Neural cell (in vitro differentiated cells): ENCODE measurements at regions not wholly inside any gene's neighbourhood (a gene's known extent, or its start where the extent isn't known, plus 50 kb on each side); places are given as distances from the start of the nearest gene placed in this dataset.
"Not testable (repeated sequence)": the region's sequence is repeated elsewhere in the genome, so short reads cannot be mapped to it uniquely, and the experiment has no call there.

Source experiments
- H2AFZ ChIP-seq: fragments of 200-600, 300-800 bp; sonication (generic), shearing (Covaris generic); 2 replicates; pipeline ENCODE4 v1.6.0; 2014; ENCODE audit warnings: low read depth, mild to moderate bottlenecking, antibody characterized with exemption, low read length, moderate library complexity
- H3F3A ChIP-seq: fragments of 200-600 bp; shearing (Covaris generic); 2 replicates; pipeline ENCODE4 v1.6.1; 2016; ENCODE audit warnings: mild to moderate bottlenecking, moderate library complexity, mixed read lengths, antibody characterized with exemption, low read length; ENCODE audit not compliant: insufficient read depth, poor library complexity, severe bottlenecking
- H3K27ac ChIP-seq: fragments of 200-600, 300-800 bp; sonication (generic), shearing (Covaris generic); 2 replicates; pipeline ENCODE4 v1.5.1; 2014; ENCODE audit warnings: mild to moderate bottlenecking, low read length, moderate library complexity
- H3K27me3 ChIP-seq: fragments of 300-800, 200-600 bp; sonication (generic), shearing (Covaris generic); 2 replicates; pipeline ENCODE4 v1.6.0; 2014; ENCODE audit warnings: mild to moderate bottlenecking, low read depth, low read length, moderate library complexity; ENCODE audit not compliant: insufficient read depth
- H3K36me3 ChIP-seq: fragments of 300-800, 200-600 bp; sonication (generic), shearing (Covaris generic); 2 replicates; pipeline ENCODE4 v1.5.1; 2014; ENCODE audit warnings: mild to moderate bottlenecking, antibody characterized with exemption, low read length, moderate library complexity; ENCODE audit not compliant: insufficient read depth
- H3K4me2 ChIP-seq: fragments of 300-800, 200-600 bp; sonication (generic), shearing (Covaris generic); 2 replicates; pipeline ENCODE4 v1.6.0; 2014; ENCODE audit warnings: mild to moderate bottlenecking, low read length
- H3K4me3 ChIP-seq: fragments of 300-800, 200-600 bp; sonication (generic), shearing (Covaris generic); 2 replicates; pipeline ENCODE4 v1.5.1; 2014; ENCODE audit warnings: mild to moderate bottlenecking, low read length, moderate library complexity
- H3K79me2 ChIP-seq: fragments of 200-600 bp; shearing (Covaris generic); replicated peaks from 2 replicates; pipeline ENCODE4 v1.6.0; 2014; ENCODE audit warnings: mild to moderate bottlenecking, low read length, moderate library complexity; ENCODE audit not compliant: insufficient read depth
- H3K9ac ChIP-seq: fragments of 300-800, 200-600 bp; sonication (generic), shearing (Covaris generic); 2 replicates; pipeline ENCODE4 v1.6.1; 2016; ENCODE audit warnings: mild to moderate bottlenecking, low read length, mixed read lengths
- H3K9me2 ChIP-seq: fragments of 200-600 bp; shearing (Covaris generic); 2 replicates; pipeline ENCODE4 v1.6.1; 2016; ENCODE audit warnings: mild to moderate bottlenecking, low read length, mixed read lengths; ENCODE audit not compliant: insufficient read depth
- H3K9me3 ChIP-seq: fragments of 200-600, 300-800 bp; sonication (generic), shearing (Covaris generic); 2 replicates; pipeline ENCODE4 v1.6.1; 2016; ENCODE audit warnings: mild to moderate bottlenecking, mixed run types, low read length, moderate library complexity, mixed read lengths
- H4K20me1 ChIP-seq: fragments of 200-600 bp; shearing (Covaris generic); 2 replicates; pipeline ENCODE4 v1.6.1; 2016; ENCODE audit warnings: mild to moderate bottlenecking, mixed run types; ENCODE audit not compliant: insufficient read depth
- EP300 ChIP-seq: fragments of 450-650 bp; conservative IDR thresholded peaks from 2 replicates; pipeline ENCODE4 v1.6.1; 2014; ENCODE audit warnings: antibody characterized with exemption, mild to moderate bottlenecking, moderate library complexity; ENCODE audit not compliant: poor library complexity, severe bottlenecking
- EZH2 ChIP-seq: fragments of 200-600, 300-800 bp; shearing (Covaris generic), sonication (generic); IDR thresholded peaks from 2 replicates; pipeline ENCODE4 v1.6.1; 2014; ENCODE audit warnings: antibody characterized with exemption, low read length, borderline replicate concordance, mild to moderate bottlenecking; ENCODE audit not compliant: insufficient read depth, poor library complexity, severe bottlenecking
- MXI1 ChIP-seq: fragments of 450-650 bp; conservative IDR thresholded peaks from 2 replicates; pipeline ENCODE4 v1.6.1; 2014; ENCODE audit warnings: antibody characterized with exemption, mild to moderate bottlenecking; ENCODE audit not compliant: poor library complexity, severe bottlenecking
- POLR2AphosphoS5 ChIP-seq: IDR thresholded peaks from 2 replicates; pipeline ENCODE4 v1.6.1; 2012
- REST ChIP-seq: IDR thresholded peaks from 2 replicates; pipeline ENCODE4 v1.6.1; 2012; ENCODE audit warnings: borderline replicate concordance
- TF ChIP-seq, protein P1 (sequence below): fragments of 450-650 bp; IDR thresholded peaks from 2 replicates; pipeline ENCODE4 v1.5.1; 2014; ENCODE audit warnings: antibody characterized with exemption, mild to moderate bottlenecking, moderate library complexity; ENCODE audit not compliant: poor library complexity, severe bottlenecking

DNA sequence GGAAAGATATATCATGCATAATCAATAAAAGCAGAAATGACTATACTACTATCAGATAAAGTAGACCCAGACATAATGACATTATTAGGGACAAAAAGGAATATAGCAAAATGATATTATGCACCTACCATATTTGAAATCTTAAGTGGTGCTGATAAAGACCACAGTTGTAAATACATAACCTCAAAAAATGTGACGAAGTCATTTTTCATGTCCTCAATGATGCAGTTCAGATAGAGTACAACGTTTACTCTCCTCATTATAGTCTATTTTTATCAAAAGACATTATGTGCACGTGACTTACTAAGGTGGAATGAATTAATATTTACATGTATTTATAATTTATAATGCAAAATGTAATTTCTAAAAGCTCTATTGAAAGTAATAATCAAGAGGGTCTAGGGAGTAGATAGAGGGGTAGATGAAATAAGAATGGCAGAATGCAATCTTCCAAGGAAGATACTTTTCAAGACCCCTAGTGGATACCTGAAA is 61.7 kb upstream of the TNFSF4 start:
- Histone ChIP-seq H4K20me1 (no peaks in the 10 kb centered on the region), H3K9ac (no peak overlapping the region), H3K9me3 (no peaks in the 10 kb centered on the region), H3K4me3 (no peak overlapping the region), H3K27me3 (no peaks in the 10 kb centered on the region), H3K79me2 (no peaks in the 10 kb centered on the region), H3K36me3 (no peaks in the 10 kb centered on the region), H3K4me2 (no peak overlapping the region), H3K9me2 (no peaks in the 10 kb centered on the region), H3F3A (no peaks in the 10 kb centered on the region), H2AFZ (no peak overlapping the region), H3K27ac (no peak overlapping the region)
- no peak for TF ChIP-seq MXI1
- TF ChIP-seq POLR2AphosphoS5, result no peak
- no peak for TF ChIP-seq REST

- Histone ChIP-seq H2AFZ (no peak overlapping the region), H3F3A (no peaks in the 10 kb centered on the region), H3K36me3 (no peaks in the 10 kb centered on the region), H3K9me3 (no peaks in the 10 kb centered on the region), H3K9ac (no peak overlapping the region), H3K4me3 (no peak overlapping the region), H4K20me1 (no peaks in the 10 kb centered on the region), H3K4me2 (no peak overlapping the region), H3K27me3 (no peaks in the 10 kb centered on the region), H3K27ac (no peak overlapping the region), H3K79me2 (no peaks in the 10 kb centered on the region), H3K9me2 (no peaks in the 10 kb centered on the region)
- TF ChIP-seq REST, result no peak
Measured at GRCh38 chr1:173269490-173270230, 62.5 kb upstream of the TNFSF4 start.

- H2AFZ ChIP-seq, result no peak overlapping the region
- no peak overlapping the region for H3K27ac ChIP-seq
- H3K9ac ChIP-seq, result no peak overlapping the region
- no peaks in the 10 kb centered on the region for H3K79me2 ChIP-seq
- H3K36me3 ChIP-seq, result no peaks in the 10 kb centered on the region
- H3K4me3 ChIP-seq, result no peak overlapping the region
- no peaks in the 10 kb centered on the region for H3K9me2 ChIP-seq
- no peaks in the 10 kb centered on the region for H3K9me3 ChIP-seq
- no peaks in the 10 kb centered on the region for H3F3A ChIP-seq
- H3K27me3 ChIP-seq, result no peaks in the 10 kb centered on the region
- no peaks in the 10 kb centered on the region for H4K20me1 ChIP-seq
- H3K4me2 ChIP-seq, result no peak overlapping the region
- TF ChIP-seq EP300 (no peak), MXI1 (no peak), EZH2 (no peak)
- TF ChIP-seq, protein P1, sequence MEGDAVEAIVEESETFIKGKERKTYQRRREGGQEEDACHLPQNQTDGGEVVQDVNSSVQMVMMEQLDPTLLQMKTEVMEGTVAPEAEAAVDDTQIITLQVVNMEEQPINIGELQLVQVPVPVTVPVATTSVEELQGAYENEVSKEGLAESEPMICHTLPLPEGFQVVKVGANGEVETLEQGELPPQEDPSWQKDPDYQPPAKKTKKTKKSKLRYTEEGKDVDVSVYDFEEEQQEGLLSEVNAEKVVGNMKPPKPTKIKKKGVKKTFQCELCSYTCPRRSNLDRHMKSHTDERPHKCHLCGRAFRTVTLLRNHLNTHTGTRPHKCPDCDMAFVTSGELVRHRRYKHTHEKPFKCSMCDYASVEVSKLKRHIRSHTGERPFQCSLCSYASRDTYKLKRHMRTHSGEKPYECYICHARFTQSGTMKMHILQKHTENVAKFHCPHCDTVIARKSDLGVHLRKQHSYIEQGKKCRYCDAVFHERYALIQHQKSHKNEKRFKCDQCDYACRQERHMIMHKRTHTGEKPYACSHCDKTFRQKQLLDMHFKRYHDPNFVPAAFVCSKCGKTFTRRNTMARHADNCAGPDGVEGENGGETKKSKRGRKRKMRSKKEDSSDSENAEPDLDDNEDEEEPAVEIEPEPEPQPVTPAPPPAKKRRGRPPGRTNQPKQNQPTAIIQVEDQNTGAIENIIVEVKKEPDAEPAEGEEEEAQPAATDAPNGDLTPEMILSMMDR, result no peak
Measured at GRCh38 chr1:173270243-173270642, 63.1 kb upstream of the TNFSF4 start.

DNA sequence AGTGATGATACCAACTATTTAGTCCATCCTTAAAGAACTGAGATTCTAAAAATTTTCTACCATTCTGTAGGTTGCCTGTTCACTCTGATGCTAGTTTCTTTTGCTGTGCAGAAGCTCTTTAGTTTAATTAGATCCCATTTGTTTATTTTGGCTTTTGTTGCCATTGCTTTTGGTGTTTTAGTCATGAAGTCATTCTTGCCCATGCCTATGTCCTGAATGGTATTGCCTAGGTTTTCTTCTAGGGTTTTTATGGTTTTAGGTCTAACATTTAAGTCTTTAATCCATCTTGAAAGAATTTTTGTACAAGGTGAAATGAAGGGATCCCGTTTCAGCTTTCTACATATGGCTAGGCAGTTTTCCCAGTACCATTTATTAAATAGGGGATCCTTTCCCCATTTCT is 63.9 kb upstream of the TNFSF4 start:
- H3K27me3 ChIP-seq, H3K9me2 ChIP-seq, H2AFZ ChIP-seq, H3K36me3 ChIP-seq, H3K27ac ChIP-seq, H4K20me1 ChIP-seq, H3K79me2 ChIP-seq, H3K9ac ChIP-seq, H3K4me2 ChIP-seq, H3K4me3 ChIP-seq, H3K9me3 ChIP-seq, H3F3A ChIP-seq: not testable (repeated sequence)
